ENCODE measurements at regions not wholly inside any gene's neighbourhood (a gene's known extent, or its start where the extent isn't known, plus 50 kb on each side); places are given as distances from the start of the nearest gene placed in this dataset.

DNA sequence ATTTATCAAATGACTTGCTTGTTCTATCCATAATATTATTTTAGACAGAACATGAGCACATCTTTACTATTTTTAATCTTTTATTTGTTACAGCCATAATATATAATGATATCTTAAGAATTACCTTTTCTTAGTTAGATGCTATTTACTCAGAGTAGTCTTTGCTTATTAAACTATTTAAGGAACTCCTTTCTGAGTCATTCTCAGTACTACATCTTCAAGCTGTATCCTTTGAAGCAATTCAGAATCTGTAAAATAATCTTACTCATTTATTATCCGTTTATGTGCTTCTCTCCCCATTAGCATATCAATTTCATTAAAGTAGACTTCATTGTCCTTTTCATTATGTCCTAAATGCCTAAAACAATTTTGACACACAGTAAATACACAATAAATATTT is 240.4 kb upstream of the FAR2 start:
- in situ Hi-C loops (cut with MboI; ENCODE audit: low pct_unique_long_range_greater_than_20kb, low sequenced_read_pairs, unreplicated experiment): no loop called here
- DNase-seq (ENCODE audit: low spot score): no peak

DNA sequence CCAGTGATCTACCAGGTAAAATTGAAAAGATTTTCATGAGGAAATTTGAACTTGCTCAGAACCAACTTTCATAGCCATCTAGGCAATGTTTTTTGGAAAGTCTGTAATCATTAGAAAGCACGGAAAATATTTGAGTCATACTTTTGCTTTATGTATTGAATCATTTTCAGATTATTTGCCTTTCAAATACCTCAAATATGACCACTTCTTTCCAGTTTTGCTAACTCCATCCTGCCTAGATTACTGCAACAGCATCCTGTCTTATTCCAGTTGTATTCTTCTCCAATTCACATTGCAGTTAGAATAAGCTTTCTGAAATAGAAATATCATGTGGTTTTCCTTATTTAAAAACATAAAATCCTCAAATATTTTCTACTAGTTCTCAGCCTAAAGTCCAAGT is 239.8 kb upstream of the FAR2 start:
- DNase-seq (ENCODE audit: low spot score): no peak
- no peak for TF ChIP-seq CTCF (IDR thresholded peaks at IDR 0.05; ENCODE audit: extremely low read depth, insufficient read depth, missing control alignments)
- in situ Hi-C loops (cut with MboI; ENCODE audit: low pct_unique_long_range_greater_than_20kb, low sequenced_read_pairs, unreplicated experiment): no loop called here

More for the DNA sequence above, 240.4 kb upstream of the FAR2 start:
- TF ChIP-seq CTCF (IDR thresholded peaks at IDR 0.05; ENCODE audit: extremely low read depth, insufficient read depth, missing control alignments): no peak

DNA sequence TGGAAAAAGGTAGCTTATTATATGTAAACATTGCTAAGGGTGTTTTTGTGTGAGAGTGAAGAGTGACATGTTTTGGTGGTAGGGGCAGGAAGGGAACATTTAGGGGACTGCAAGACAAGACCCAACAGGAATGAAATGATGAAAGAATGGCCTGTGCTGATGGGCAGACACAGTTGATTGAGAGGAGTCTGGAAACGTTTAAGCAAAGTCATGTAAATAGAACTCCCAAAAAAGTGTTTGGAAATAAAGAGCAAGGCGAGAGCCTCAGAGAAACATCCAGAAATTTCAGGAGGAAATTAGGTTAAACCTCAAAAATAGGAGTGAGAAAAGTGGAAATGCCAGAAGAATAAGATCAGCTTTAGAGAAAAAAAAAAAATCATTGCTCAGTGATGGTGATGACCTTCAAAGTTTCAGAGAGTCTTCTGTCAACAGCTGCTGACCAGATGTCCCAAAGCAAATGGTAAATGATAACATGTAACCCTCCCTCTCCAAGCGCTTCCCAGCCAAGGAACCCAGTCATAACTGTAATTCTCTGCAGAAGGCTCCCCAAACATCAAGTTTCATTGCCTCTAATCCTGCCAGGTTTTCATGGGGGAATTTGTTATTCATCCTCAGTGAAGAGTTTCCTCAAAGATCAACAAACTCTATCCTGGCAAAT is 223.2 kb upstream of the FAR2 start:
- DNase-seq (ENCODE audit: low spot score): no peak
- in situ Hi-C loops (cut with MboI; ENCODE audit: low pct_unique_long_range_greater_than_20kb, low sequenced_read_pairs, unreplicated experiment): no loop called here
- no peak for TF ChIP-seq CTCF (IDR thresholded peaks at IDR 0.05; ENCODE audit: extremely low read depth, insufficient read depth, missing control alignments)

DNA sequence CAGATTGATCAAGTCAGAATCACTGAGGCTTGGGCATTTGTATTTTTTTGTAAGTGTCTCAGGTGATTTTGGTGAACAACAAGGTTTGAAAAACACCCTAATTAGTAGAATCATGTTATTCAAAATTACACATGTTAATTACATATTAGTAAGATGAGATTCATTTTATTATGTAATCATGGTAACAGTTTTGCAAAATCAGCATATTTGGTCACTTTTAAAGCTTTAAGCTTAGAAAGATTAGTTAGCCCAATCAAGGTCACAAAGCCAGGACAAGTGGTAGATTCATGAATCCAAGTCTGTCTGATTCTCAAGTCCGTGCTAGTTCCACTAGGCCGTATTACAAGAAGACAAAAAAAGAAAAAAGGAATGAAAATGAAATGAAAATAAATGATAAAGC is 218.4 kb upstream of the FAR2 start:
- TF ChIP-seq CTCF (IDR thresholded peaks at IDR 0.05; ENCODE audit: extremely low read depth, insufficient read depth, missing control alignments): no peak
- no peak for DNase-seq (ENCODE audit: low spot score)
- in situ Hi-C loops (cut with MboI; ENCODE audit: low pct_unique_long_range_greater_than_20kb, low sequenced_read_pairs, unreplicated experiment): no loop called here

GRCh38 chr12:28933176-28933575 is 215.9 kb upstream of the FAR2 start:
- in situ Hi-C loops (cut with MboI; ENCODE audit: low pct_unique_long_range_greater_than_20kb, low sequenced_read_pairs, unreplicated experiment): no loop called here
- DNase-seq (ENCODE audit: low spot score): no peak
- TF ChIP-seq CTCF (IDR thresholded peaks at IDR 0.05; ENCODE audit: extremely low read depth, insufficient read depth, missing control alignments): no peak

- in situ Hi-C loops (cut with MboI; ENCODE audit: low pct_unique_long_range_greater_than_20kb, low sequenced_read_pairs, unreplicated experiment): no loop called here
- DNase-seq (ENCODE audit: low spot score): no peak
- TF ChIP-seq CTCF (IDR thresholded peaks at IDR 0.05; ENCODE audit: extremely low read depth, insufficient read depth, missing control alignments): no peak
These were observed 215.1 kb upstream of the FAR2 start for GRCh38 chr12:28933864-28934527.

All from GM13977 (cell line).